Suprapubic skin (tissue), 3 donors: ENCODE measurements at regions not wholly inside any gene's neighbourhood (a gene's known extent, or its start where the extent isn't known, plus 50 kb on each side); places are given as distances from the start of the nearest gene placed in this dataset.

Experiments used
- CTCF ChIP-seq, 2 donors: fragments of 200-600 bp in 1 of 2; fragments of 450-650 bp in 1 of 2; sonication (generic) in 1 of 2; IDR thresholded peaks; one replicate each; pipeline ENCODE4 v1.5.1; 2016 to 2019; ENCODE audit warnings: antibody characterized with exemption in 2 of 2, mild to moderate bottlenecking in 1 of 2, moderate library complexity in 1 of 2
- POLR2A ChIP-seq, 2 donors: fragments of 450-650 bp; IDR thresholded peaks; one replicate each; pipeline ENCODE4 v1.6.1; 2017; ENCODE audit warnings: antibody characterized with exemption in 2 of 2, mild to moderate bottlenecking in 2 of 2, moderate library complexity in 2 of 2

GRCh38 chr11:11672101-11672500, 50.3 kb upstream of the GALNT18 start:
- no peak for TF ChIP-seq POLR2A (IDR thresholded peaks at IDR 0.05)
- no peak for TF ChIP-seq CTCF (IDR thresholded peaks at IDR 0.05)
